Midbrain (tissue), 1 donor: ENCODE measurements at regions not wholly inside any gene's neighbourhood (a gene's known extent, or its start where the extent isn't known, plus 50 kb on each side); places are given as distances from the start of the nearest gene placed in this dataset.
"Not testable (repeated sequence)": the region's sequence is repeated elsewhere in the genome, so short reads cannot be mapped to it uniquely, and the experiment has no call there.

Source experiments
- DNase-seq: peaks from one replicate; lab custom pipeline; 2025; lab: John Stamatoyannopoulos, UW

- no peak for DNase-seq
Observed at GRCh38 chr18:44543387-44543786, 137.3 kb upstream of the SETBP1 start.

- no peak for DNase-seq
Observed at GRCh38 chr18:44545359-44545985, 135.2 kb upstream of the SETBP1 start.

- DNase-seq, result no peak
Observed at GRCh38 chr18:44546954-44547353, 133.7 kb upstream of the SETBP1 start.

GRCh38 chr18:44548291-44549221 is 132.1 kb upstream of the SETBP1 start:
- no peak for DNase-seq

GRCh38 chr18:44552706-44553105 is 128.0 kb upstream of the SETBP1 start:
- DNase-seq, result no peak

DNA sequence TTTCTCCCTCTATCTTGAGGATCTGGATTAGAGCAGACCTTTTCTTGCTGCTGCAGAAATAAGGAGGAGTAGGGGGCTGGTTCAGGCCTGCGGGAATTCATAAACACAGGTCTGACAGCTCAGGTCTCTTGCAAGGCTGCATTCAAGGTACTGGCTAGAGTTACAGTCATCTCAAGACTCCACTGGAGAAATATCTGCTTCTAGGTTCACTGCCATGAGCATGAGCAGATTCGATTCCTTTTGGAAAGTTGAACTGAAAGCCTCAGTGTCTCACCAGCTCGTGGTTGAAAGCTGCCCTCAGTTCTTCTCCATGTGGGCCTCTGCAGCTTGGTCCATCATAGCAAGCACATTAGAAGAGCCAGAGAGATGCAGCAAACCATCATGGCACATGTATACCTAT is 124.4 kb upstream of the SETBP1 start:
- DNase-seq, result peak; percentile 4

DNA sequence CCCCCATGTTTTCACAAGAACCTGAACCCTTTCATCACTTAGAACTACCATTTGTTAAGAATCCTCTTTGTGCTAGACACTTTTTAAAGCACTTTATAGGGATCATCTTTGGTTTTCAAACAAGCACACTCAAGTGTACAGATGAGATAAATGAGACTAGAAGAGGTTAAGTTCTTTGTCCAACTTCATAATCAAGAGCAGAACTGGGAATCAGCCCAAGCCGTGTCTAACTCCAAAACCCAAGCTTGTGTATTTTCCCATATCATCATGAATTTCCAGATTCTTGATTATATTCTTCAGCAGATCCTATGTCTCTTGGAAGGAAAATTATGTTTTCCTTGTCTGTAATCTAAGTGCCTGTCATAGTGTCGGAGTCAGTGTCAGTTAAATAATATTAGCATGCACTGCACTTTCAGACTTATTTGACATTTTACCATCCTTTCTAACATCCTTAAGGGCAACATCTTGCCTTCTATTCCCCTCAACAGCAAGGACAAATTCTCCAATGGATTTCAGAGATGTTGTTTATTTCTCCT is 123.0 kb upstream of the SETBP1 start:
- no peak for DNase-seq

GRCh38 chr18:44558767-44559166 is 121.9 kb upstream of the SETBP1 start:
- DNase-seq, result no peak

GRCh38 chr18:44562986-44563385 is 117.7 kb upstream of the SETBP1 start:
- DNase-seq, result no peak

DNA sequence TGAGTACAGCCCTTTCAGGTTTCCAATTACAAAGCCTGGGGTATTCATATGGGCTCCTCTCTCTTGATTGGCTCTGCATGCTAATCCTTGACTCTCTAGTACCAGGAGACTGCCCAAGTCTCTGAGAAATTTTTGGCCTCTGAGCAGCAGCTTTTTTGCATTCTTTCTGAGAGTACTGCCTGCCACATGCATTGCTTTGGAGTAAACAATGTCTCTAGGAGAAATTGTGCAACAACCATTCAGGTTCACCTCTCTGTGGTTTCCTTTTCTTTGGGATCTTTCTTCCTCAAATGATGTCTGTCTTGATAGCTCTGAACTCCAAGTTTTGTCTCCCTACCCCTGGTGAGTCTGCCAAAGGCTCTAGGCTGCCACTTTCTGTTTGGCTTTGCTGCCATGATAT is 115.8 kb upstream of the SETBP1 start:
- DNase-seq, result peak; percentile 16

DNA sequence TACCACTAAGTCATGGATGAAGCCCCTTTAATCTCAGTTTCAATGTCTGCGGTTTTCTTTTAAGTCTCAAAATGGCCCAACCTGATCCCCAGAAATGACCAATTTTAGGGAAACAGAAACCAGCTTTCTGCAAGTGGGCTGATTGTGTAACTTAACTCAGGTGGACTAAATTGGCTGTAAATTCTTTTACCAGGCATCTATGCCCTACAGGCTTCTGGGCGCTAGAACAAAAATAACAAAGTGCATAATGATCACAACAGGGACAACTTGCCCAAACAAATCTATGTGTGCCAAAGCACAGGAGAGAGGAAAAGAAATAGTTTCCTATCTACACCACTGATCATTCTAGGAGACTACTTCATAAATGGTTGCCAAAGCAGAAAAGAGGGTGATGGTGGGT is 112.3 kb upstream of the SETBP1 start:
- DNase-seq, result no peak

DNA sequence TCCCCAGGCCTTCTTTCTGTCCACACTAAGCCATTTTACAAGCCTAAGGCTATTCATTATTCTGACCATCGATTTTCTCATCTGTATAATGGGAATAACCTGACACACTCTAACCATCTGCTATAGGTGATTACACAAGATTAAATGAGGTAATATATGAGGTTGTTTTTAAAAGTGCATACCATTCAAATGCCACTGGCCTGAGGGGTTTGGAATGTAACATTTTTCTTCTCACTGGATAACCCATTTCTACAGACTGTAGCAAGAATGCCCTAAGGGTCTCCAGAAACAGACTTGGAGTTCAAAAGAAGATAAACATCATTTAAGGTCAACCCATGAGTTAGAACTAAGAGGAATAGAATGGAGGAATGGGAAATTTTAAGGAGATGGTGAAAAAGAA is 111.7 kb upstream of the SETBP1 start:
- no peak for DNase-seq

DNA sequence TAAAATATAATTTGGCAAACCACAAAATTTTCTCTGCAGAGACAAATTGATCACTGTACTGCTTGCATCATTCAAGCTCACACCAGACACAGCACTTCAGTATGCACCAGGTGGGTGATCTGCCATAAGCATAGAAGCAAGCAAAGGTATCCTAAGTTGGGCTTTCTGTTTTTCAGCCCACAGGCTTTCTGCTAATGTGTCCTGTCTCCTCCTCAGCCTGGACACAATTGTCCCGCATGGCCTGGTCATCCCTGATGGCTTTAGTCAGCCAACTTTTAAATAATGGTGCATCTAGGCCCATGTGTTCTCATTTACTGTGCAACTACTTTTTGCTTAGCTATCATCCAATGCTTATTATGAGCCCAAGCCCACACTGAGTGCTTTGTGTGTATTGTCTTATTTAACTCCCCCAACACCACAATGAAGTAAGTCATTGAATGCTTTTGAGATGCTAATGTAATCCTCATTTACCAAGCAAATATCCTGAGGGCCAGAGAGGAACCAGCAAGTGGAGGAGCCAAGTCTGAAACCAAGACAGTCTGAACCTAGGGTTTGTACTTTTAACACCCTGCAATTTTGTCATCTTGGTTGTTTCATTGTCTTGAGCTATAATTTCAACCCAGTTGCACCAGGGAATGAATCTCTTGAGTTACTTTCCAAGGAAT is 111.2 kb upstream of the SETBP1 start:
- no peak for DNase-seq

GRCh38 chr18:44579028-44579702 is 101.5 kb upstream of the SETBP1 start:
- DNase-seq, result no peak

- no peak for DNase-seq
Observed at GRCh38 chr18:44579745-44580144, 100.9 kb upstream of the SETBP1 start.

- DNase-seq, result no peak
Observed at GRCh38 chr18:44580159-44580558, 100.5 kb upstream of the SETBP1 start.

DNA sequence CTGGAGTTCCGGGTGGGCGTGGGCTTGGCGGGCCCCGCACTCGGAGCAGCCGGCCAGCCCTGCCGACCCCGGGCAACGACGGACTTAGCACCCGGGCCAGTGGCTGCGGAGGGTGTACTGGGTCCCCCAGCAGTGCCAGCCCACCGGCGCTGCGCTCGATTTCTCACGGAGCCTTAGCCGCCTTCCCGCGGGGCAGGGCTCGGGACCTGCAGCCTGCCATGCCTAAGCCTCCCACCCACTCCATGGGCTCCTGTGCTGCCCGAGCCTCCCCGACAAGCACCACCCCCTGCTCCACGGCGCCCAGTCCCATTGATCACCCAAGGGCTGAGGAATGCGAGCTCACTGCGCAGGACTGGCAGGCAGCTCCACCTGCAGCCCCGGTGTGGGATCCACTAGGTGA is 99.9 kb upstream of the SETBP1 start:
- DNase-seq, result not testable (repeated sequence)

DNA sequence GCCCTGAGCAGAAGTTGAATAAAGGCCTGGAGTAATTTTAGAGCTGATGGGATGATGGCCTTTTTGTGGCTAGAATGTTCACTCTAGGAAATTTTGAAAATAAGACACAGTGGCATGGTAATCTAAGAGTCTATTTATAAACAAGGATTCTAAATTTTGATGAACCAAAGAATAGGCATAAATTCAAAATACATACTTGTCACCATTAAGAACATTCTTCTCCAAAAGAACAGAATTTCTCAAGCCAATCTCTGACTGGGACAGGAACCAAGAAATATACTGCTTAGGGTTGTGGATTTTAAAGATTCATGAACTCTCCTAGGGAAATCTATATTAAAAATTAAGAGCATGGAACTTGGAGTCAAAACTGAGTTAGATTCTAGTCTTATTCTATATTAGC is 98.2 kb upstream of the SETBP1 start:
- no peak for DNase-seq

DNA sequence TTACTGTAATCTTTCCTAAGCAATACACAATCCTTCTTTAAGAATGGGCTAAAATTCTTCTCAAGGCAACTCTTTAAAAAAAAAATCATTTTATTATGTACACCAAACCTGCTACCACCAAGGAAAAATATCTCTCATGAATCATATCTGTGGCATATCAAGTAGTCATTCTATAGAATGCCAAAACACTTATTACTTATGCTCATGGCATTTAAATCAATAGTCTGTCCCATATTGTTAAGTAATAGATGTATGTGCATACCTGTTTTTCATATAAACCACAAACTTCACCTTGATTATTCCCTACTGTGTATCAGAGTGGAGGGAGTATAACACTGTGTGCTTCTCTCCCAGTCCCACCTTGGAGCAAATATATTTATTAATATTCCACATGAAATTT is 95.8 kb upstream of the SETBP1 start:
- DNase-seq, result no peak

GRCh38 chr18:44586782-44587524 is 93.7 kb upstream of the SETBP1 start:
- peak; percentile 16 for DNase-seq

GRCh38 chr18:44588508-44588907 is 92.2 kb upstream of the SETBP1 start:
- no peak for DNase-seq
